ENCODE measurements at regions not wholly inside any gene's neighbourhood (a gene's known extent, or its start where the extent isn't known, plus 50 kb on each side); places are given as distances from the start of the nearest gene placed in this dataset.
A peak's percentile ranks its signal among the peaks of the same experiment; 100 is the strongest.

GRCh38 chr6:22030730-22031619 lies 265.9 kb downstream of the PRL start:
- H3K27me3 Mint-ChIP-seq (ENCODE audit: low read depth) = no peaks in the 10 kb centered on the region
- no peak overlapping the region for H3K27ac Mint-ChIP-seq
- DNase-seq (no peak), ATAC-seq (replicated peaks in 1 of 2) (no peak)
- H3K4me1 Mint-ChIP-seq (ENCODE audit: low read depth) = peaks cover 29% of the 10 kb centered on the region
- H3K9me3 Mint-ChIP-seq = peaks cover 0 to 3% of the 10 kb centered on the region in 2 donors
- H3K36me3 Mint-ChIP-seq (ENCODE audit: insufficient read depth in 2 of 2) = no peaks in the 10 kb centered on the region
- H3K4me3 Mint-ChIP-seq = no peak overlapping the region

- Mint-ChIP-seq H3K4me3 (no peak overlapping the region), H3K27me3 (ENCODE audit: low read depth) (no peaks in the 10 kb centered on the region), H3K27ac (no peak overlapping the region), H3K4me1 (ENCODE audit: low read depth) (peaks cover 7% of the 10 kb centered on the region), H3K9me3 (peaks cover 2 to 3% of the 10 kb centered on the region in 2 donors), H3K36me3 (ENCODE audit: insufficient read depth in 2 of 2) (peaks cover 0 to 6% of the 10 kb centered on the region in 2 donors)
- DNase-seq = no peak
- no peak for ATAC-seq (replicated peaks in 1 of 2)
Measured at GRCh38 chr6:22035690-22036089, 261.1 kb downstream of the PRL start.

GRCh38 chr6:22036275-22036674 lies 260.6 kb downstream of the PRL start:
- peaks cover 0 to 6% of the 10 kb centered on the region in 2 donors for H3K36me3 Mint-ChIP-seq (ENCODE audit: insufficient read depth in 2 of 2)
- peaks cover 2 to 3% of the 10 kb centered on the region in 2 donors for H3K9me3 Mint-ChIP-seq
- no peak overlapping the region for H3K4me3 Mint-ChIP-seq
- H3K27me3 Mint-ChIP-seq (ENCODE audit: low read depth) = no peaks in the 10 kb centered on the region
- ATAC-seq (replicated peaks in 1 of 2) = peak; percentile 19 to 54
- no peak overlapping the region for H3K27ac Mint-ChIP-seq
- H3K4me1 Mint-ChIP-seq (ENCODE audit: low read depth) = peaks cover 7% of the 10 kb centered on the region
- DNase-seq = peak in 1 of 2 donors; percentile 6

GRCh38 chr6:22036699-22037098 lies 260.1 kb downstream of the PRL start:
- peaks cover 7% of the 10 kb centered on the region for H3K4me1 Mint-ChIP-seq (ENCODE audit: low read depth)
- H3K4me3 Mint-ChIP-seq = no peak overlapping the region
- H3K36me3 Mint-ChIP-seq (ENCODE audit: insufficient read depth in 2 of 2) = peaks cover 0 to 6% of the 10 kb centered on the region in 2 donors
- H3K9me3 Mint-ChIP-seq = peaks cover 2 to 3% of the 10 kb centered on the region in 2 donors
- H3K27ac Mint-ChIP-seq = no peak overlapping the region
- no peaks in the 10 kb centered on the region for H3K27me3 Mint-ChIP-seq (ENCODE audit: low read depth)
- no peak for DNase-seq
- no peak for ATAC-seq (replicated peaks in 1 of 2)

- no peak overlapping the region for H3K4me3 Mint-ChIP-seq
- peaks cover 9% of the 10 kb centered on the region for H3K4me1 Mint-ChIP-seq (ENCODE audit: low read depth)
- ATAC-seq (replicated peaks in 1 of 2) (no peak), DNase-seq (no peak)
- H3K36me3 Mint-ChIP-seq (ENCODE audit: insufficient read depth in 2 of 2) = peaks cover 0 to 9% of the 10 kb centered on the region in 2 donors
- peaks cover 0 to 2% of the 10 kb centered on the region in 2 donors for H3K9me3 Mint-ChIP-seq
- H3K27ac Mint-ChIP-seq = no peak overlapping the region
- no peaks in the 10 kb centered on the region for H3K27me3 Mint-ChIP-seq (ENCODE audit: low read depth)
Measured at GRCh38 chr6:22041797-22042480, 254.9 kb downstream of the PRL start.

- H3K36me3 Mint-ChIP-seq (ENCODE audit: insufficient read depth in 2 of 2) = peaks cover 0 to 9% of the 10 kb centered on the region in 2 donors
- ATAC-seq (replicated peaks in 1 of 2) (no peak), DNase-seq (no peak)
- H3K9me3 Mint-ChIP-seq = peaks cover 0 to 2% of the 10 kb centered on the region in 2 donors
- no peak overlapping the region for H3K4me3 Mint-ChIP-seq
- no peak overlapping the region for H3K27ac Mint-ChIP-seq
- peaks cover 9% of the 10 kb centered on the region for H3K4me1 Mint-ChIP-seq (ENCODE audit: low read depth)
- no peaks in the 10 kb centered on the region for H3K27me3 Mint-ChIP-seq (ENCODE audit: low read depth)
Measured at GRCh38 chr6:22042706-22043105, 254.1 kb downstream of the PRL start.

GRCh38 chr6:22043284-22043962 lies 253.4 kb downstream of the PRL start:
- H3K27ac Mint-ChIP-seq = no peak overlapping the region
- ATAC-seq (replicated peaks in 1 of 2) (no peak), DNase-seq (no peak)
- no peak overlapping the region for H3K4me3 Mint-ChIP-seq
- H3K9me3 Mint-ChIP-seq = peaks cover 0 to 2% of the 10 kb centered on the region in 2 donors
- no peaks in the 10 kb centered on the region for H3K27me3 Mint-ChIP-seq (ENCODE audit: low read depth)
- H3K4me1 Mint-ChIP-seq (ENCODE audit: low read depth) = peaks cover 9% of the 10 kb centered on the region
- H3K36me3 Mint-ChIP-seq (ENCODE audit: insufficient read depth in 2 of 2) = peaks cover 0 to 9% of the 10 kb centered on the region in 2 donors

GRCh38 chr6:22045261-22045912 lies 251.4 kb downstream of the PRL start:
- H3K27me3 Mint-ChIP-seq (ENCODE audit: low read depth) = no peaks in the 10 kb centered on the region
- H3K9me3 Mint-ChIP-seq = peaks cover 0 to 2% of the 10 kb centered on the region in 2 donors
- peaks cover 0 to 3% of the 10 kb centered on the region in 2 donors for H3K36me3 Mint-ChIP-seq (ENCODE audit: insufficient read depth in 2 of 2)
- no peak overlapping the region for H3K4me3 Mint-ChIP-seq
- peaks cover 9% of the 10 kb centered on the region for H3K4me1 Mint-ChIP-seq (ENCODE audit: low read depth)
- ATAC-seq (replicated peaks in 1 of 2) (peak in 1 of 2 donors; percentile 41), DNase-seq (no peak)
- H3K27ac Mint-ChIP-seq = no peak overlapping the region

- Mint-ChIP-seq H3K27me3 (ENCODE audit: low read depth) (no peaks in the 10 kb centered on the region), H3K27ac (no peak overlapping the region), H3K36me3 (ENCODE audit: insufficient read depth in 2 of 2) (peaks cover 0 to 4% of the 10 kb centered on the region in 2 donors), H3K4me1 (ENCODE audit: low read depth) (peaks cover 21% of the 10 kb centered on the region), H3K9me3 (peaks cover 0 to 3% of the 10 kb centered on the region in 2 donors), H3K4me3 (no peak overlapping the region)
- DNase-seq = no peak
- no peak for ATAC-seq (replicated peaks in 1 of 2)
Measured at GRCh38 chr6:22049002-22049401, 247.8 kb downstream of the PRL start.

- Mint-ChIP-seq H3K4me3 (no peak overlapping the region), H3K9me3 (peaks cover 0 to 3% of the 10 kb centered on the region in 2 donors), H3K4me1 (ENCODE audit: low read depth) (peaks cover 12% of the 10 kb centered on the region), H3K27ac (no peak overlapping the region), H3K36me3 (ENCODE audit: insufficient read depth in 2 of 2) (peaks cover 0 to 4% of the 10 kb centered on the region in 2 donors), H3K27me3 (ENCODE audit: low read depth) (no peaks in the 10 kb centered on the region)
- ATAC-seq (replicated peaks in 1 of 2) (no peak), DNase-seq (no peak)
Measured at GRCh38 chr6:22053391-22053997, 243.3 kb downstream of the PRL start.

GRCh38 chr6:22056398-22056797 lies 240.4 kb downstream of the PRL start:
- H3K4me3 Mint-ChIP-seq = no peak overlapping the region
- H3K27me3 Mint-ChIP-seq (ENCODE audit: low read depth) = peaks cover 7% of the 10 kb centered on the region
- peaks cover 17% of the 10 kb centered on the region for H3K4me1 Mint-ChIP-seq (ENCODE audit: low read depth)
- no peak for ATAC-seq (replicated peaks in 1 of 2)
- peaks cover 0 to 3% of the 10 kb centered on the region in 2 donors for H3K9me3 Mint-ChIP-seq
- no peak overlapping the region for H3K27ac Mint-ChIP-seq
- H3K36me3 Mint-ChIP-seq (ENCODE audit: insufficient read depth in 2 of 2) = peaks cover 0 to 4% of the 10 kb centered on the region in 2 donors
- no peak for DNase-seq

GRCh38 chr6:22057962-22058361 lies 238.9 kb downstream of the PRL start:
- no peaks in the 10 kb centered on the region for H3K36me3 Mint-ChIP-seq (ENCODE audit: insufficient read depth in 2 of 2)
- H3K4me3 Mint-ChIP-seq = no peak overlapping the region
- no peaks in the 10 kb centered on the region for H3K9me3 Mint-ChIP-seq
- DNase-seq = no peak
- no peak for ATAC-seq (replicated peaks in 1 of 2)
- peaks cover 8% of the 10 kb centered on the region for H3K27me3 Mint-ChIP-seq (ENCODE audit: low read depth)
- H3K27ac Mint-ChIP-seq = no peak overlapping the region
- peaks cover 25% of the 10 kb centered on the region for H3K4me1 Mint-ChIP-seq (ENCODE audit: low read depth)
